ENCODE measurements at regions not wholly inside any gene's neighbourhood (a gene's known extent, or its start where the extent isn't known, plus 50 kb on each side); places are given as distances from the start of the nearest gene placed in this dataset.

DNA sequence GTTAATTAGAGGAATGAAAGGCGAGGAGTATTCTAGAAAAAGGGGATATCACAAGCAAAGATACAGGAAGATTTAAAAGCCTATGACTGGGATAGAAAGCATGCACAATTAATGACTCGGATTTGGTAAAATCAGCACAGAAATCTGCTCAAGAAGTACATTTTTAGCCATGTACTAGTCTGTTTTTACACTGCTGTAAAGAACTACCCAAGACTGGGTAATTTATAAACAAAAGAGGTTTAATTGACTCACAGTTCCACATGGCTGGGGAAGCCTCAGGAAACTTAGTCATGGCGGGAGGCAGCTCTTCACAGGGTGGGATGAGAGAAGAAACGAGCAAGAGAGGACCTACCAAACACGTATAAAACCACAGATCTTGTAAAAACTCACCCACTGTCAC, 716.3 kb upstream of the MDGA2 start:
- TF ChIP-seq, protein P1, sequence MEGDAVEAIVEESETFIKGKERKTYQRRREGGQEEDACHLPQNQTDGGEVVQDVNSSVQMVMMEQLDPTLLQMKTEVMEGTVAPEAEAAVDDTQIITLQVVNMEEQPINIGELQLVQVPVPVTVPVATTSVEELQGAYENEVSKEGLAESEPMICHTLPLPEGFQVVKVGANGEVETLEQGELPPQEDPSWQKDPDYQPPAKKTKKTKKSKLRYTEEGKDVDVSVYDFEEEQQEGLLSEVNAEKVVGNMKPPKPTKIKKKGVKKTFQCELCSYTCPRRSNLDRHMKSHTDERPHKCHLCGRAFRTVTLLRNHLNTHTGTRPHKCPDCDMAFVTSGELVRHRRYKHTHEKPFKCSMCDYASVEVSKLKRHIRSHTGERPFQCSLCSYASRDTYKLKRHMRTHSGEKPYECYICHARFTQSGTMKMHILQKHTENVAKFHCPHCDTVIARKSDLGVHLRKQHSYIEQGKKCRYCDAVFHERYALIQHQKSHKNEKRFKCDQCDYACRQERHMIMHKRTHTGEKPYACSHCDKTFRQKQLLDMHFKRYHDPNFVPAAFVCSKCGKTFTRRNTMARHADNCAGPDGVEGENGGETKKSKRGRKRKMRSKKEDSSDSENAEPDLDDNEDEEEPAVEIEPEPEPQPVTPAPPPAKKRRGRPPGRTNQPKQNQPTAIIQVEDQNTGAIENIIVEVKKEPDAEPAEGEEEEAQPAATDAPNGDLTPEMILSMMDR (conservative IDR thresholded peaks at IDR 0.05) = no peak
- no peak for TF ChIP-seq ZFX (IDR thresholded peaks at IDR 0.05)

DNA sequence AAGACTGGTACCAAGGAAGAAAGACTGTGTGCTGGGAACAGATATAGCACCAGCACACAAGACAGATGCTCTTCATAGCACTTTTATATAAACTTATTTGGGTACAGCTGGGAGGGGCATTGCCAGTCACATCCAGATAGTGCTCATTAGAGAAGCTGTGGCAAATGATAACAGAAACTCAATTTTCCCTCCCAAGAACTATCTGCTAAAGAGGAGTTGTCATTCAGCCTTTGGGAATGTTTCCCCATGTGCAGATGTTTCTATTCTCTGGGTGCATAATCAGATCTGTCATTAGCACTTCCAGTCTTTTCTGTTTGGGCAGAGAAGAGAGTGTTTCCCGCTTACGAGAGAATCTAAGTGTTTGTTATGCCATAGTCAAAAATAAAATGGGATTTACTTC, 714.9 kb upstream of the MDGA2 start:
- no peak overlapping the region for H3K27ac ChIP-seq
- TF ChIP-seq, protein P1 (conservative IDR thresholded peaks at IDR 0.05) = no peak
- TF ChIP-seq ZFX (IDR thresholded peaks at IDR 0.05) = no peak

More for the DNA sequence above, 716.3 kb upstream of the MDGA2 start:
- H3K27ac ChIP-seq = no peak overlapping the region

- H3K27ac ChIP-seq = no peak overlapping the region
- no peak for TF ChIP-seq ZFX (IDR thresholded peaks at IDR 0.05)
Measured at GRCh38 chr14:48384821-48385220, 709.4 kb upstream of the MDGA2 start.

- H3K27ac ChIP-seq = no peak overlapping the region
- TF ChIP-seq, protein P1 (conservative IDR thresholded peaks at IDR 0.05) = no peak
- no peak for TF ChIP-seq ZFX (IDR thresholded peaks at IDR 0.05)
Measured at GRCh38 chr14:48382961-48383360, 707.6 kb upstream of the MDGA2 start.

DNA sequence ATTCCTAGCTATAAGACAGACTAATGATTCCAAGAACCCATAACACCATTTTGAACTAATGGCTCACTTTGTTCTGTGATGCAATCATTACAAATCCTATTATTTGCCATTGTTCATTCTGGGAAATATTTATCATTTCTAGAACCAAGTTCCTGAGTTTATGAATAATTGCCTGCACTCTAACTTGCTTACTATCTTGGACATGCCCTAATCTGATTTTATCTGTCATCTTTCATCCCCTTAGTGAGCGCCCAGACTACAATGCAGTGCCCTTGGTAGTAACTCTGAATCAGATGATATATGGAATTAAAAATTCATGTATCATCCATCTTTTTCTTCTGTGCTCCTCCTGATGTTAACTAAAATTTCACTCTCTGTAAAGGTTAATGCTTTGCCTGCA, 703.1 kb upstream of the MDGA2 start:
- TF ChIP-seq, protein P1 (conservative IDR thresholded peaks at IDR 0.05) = no peak
- TF ChIP-seq ZFX (IDR thresholded peaks at IDR 0.05) = no peak
- H3K27ac ChIP-seq = no peak overlapping the region

DNA sequence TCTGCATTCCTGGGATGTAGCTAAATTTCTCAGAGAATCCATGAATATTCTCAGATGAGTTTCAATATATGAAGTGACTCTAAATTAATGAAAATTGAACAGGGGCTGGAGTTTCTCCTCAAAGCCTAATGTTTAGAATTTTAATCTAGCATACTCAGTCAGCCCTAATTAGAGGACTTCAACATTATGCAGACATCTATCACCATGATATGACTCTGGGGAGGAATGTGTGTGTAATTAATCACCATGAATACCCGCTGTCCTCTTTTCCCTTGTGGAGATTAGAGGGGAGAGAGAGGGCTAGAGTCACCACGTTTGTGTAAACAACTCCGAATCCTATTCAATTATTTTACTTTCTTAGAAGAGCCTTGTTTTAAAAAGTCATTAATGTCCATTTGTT, 698.6 kb upstream of the MDGA2 start:
- no peak overlapping the region for H3K27ac ChIP-seq
- TF ChIP-seq, protein P1 (conservative IDR thresholded peaks at IDR 0.05) = no peak

GRCh38 chr14:48350971-48351370, 675.6 kb upstream of the MDGA2 start:
- no peak for TF ChIP-seq ZFX (IDR thresholded peaks at IDR 0.05)
- no peak overlapping the region for H3K27ac ChIP-seq

DNA sequence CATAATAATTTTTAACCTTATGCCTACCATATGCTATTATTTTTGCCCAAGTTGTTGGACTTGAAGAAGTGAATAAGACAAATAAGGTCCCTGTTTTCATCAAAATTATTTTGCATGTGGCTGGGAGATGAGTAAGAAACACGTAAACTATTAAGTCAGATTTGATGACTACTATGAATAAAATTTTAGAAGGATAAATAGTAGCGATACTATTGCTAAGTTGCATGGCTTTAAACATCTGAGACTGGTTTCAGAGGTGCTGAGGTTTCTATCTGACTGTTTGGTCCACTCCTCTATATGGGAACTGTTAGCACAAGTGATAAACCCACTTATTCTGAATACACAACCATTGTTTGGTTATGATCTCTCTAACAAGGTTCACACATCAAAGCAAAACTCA, 674.3 kb upstream of the MDGA2 start:
- H3K27ac ChIP-seq = no peak overlapping the region
- TF ChIP-seq, protein P1 (conservative IDR thresholded peaks at IDR 0.05) = no peak
- TF ChIP-seq ZFX (IDR thresholded peaks at IDR 0.05) = no peak

GRCh38 chr14:48341069-48341468, 665.7 kb upstream of the MDGA2 start:
- TF ChIP-seq, protein P1 (conservative IDR thresholded peaks at IDR 0.05) = no peak
- no peak for TF ChIP-seq ZFX (IDR thresholded peaks at IDR 0.05)
- H3K27ac ChIP-seq = no peak overlapping the region

All from C4-2B (cell line).